SW480 (cell line): ENCODE measurements at regions not wholly inside any gene's neighbourhood (a gene's known extent, or its start where the extent isn't known, plus 50 kb on each side); places are given as distances from the start of the nearest gene placed in this dataset.

ENCODE experiments used
- DNase-seq: peaks from one replicate; pipeline ENCODE4 v3.0.0-alpha.2; 2016; ENCODE audit warnings: low spot score

DNA sequence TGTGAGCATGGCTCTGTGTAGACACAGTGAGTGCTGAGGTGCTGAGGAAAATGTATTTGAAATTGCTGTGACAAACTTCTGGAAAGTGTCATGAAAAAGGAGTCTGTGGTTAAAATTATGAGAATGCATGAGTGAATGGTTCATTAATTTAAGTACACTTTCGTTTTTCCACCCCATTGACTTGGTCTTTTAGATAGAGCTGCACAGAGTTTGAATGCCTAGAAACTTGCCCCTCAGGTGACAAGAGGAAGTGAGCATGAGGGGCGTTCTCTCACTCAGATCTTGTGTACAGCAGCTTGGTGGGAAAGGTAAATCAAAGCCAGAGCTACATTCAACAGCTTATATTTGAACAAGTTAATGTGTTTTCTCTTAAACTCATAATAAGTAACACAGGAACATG is 296.8 kb downstream of the WDR72 start:
- DNase-seq: no peak

GRCh38 chr15:53461677-53462076 is 297.8 kb downstream of the WDR72 start:
- DNase-seq: no peak

GRCh38 chr15:53458736-53459135 is 300.7 kb downstream of the WDR72 start:
- DNase-seq: no peak

- DNase-seq: no peak
Measured at GRCh38 chr15:53457479-53457878, 302.0 kb downstream of the WDR72 start.

- no peak for DNase-seq
Measured at GRCh38 chr15:53454843-53455721, 304.4 kb downstream of the WDR72 start.

DNA sequence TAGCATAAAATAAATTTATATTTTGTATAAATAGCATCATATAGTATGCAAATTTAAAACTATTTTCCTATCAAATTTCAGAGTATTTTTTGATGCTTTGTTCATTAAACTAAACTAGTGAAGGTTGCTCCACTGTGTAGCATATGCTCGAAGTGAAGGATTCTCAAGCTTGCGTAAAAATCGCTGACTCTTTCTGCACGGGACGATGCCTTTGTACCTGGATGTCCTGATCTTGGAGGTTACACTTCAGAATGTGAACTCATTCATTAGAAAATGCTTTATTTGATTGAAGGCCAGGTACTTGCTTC is 305.0 kb downstream of the WDR72 start:
- DNase-seq: no peak

GRCh38 chr15:53453253-53454105 is 306.0 kb downstream of the WDR72 start:
- no peak for DNase-seq

DNA sequence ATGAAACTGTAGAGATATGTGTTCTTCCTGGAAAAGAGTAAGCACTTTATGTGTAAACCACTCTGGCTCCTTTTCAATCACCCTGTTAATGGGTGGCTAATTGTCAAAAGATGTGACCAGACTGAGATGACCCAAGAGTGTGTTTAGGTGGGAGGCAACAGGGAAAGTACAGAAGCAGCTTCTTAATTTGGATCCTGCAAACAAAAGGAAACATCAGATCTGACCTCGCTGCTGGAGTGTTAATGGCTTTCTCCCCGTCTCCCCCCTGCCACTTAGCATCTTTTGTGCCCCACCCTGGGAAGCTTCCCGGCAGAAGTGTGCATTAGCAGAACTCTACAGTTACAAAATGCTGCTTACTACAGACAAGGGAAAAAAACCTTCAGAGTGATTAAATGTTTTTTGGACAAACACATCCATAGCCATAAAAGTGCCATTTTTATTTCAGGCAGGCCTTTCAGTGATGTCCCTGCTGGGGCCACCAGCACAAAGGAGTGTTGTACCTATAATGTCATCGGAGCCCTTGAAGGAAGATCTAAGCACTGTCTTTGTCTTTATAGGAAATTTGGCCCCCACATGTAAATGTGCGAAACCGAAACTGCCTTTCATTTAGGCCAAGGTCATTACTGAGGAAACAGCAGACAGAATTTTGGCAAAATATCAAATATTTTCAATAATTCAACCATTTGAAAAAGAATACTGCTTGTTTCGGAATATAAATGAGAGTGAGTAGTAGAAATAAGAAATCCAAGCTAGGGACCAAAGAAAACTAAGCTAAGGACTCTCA is 311.0 kb downstream of the WDR72 start:
- DNase-seq: no peak

- DNase-seq: no peak
Measured at GRCh38 chr15:53447742-53448141, 311.7 kb downstream of the WDR72 start.

DNA sequence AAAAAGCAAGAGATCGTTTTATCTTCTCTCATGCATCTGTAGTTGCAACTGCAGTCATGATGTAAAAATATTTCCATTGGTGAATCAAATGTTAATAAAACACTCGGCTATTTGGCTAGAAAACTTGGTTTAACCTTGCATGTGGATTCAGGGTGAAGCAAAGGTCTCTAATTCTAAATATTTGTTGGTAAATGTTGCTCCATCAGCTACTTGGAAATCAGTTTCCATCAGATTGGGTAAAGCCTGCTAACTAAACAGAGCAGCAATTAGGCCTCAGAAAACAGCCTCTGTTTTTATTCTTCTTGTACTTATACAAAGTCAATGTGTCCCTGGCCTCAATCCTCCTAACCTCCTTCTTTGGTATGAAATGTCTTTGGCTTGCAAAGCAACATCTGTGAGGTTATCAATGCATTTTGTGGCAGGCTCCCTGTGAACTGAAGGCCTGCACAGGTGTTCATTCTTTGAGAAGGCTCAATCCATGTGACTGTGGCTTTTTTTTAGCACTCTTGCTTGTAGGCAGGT is 312.3 kb downstream of the WDR72 start:
- no peak for DNase-seq

GRCh38 chr15:53446376-53446775 is 313.1 kb downstream of the WDR72 start:
- DNase-seq: no peak

DNA sequence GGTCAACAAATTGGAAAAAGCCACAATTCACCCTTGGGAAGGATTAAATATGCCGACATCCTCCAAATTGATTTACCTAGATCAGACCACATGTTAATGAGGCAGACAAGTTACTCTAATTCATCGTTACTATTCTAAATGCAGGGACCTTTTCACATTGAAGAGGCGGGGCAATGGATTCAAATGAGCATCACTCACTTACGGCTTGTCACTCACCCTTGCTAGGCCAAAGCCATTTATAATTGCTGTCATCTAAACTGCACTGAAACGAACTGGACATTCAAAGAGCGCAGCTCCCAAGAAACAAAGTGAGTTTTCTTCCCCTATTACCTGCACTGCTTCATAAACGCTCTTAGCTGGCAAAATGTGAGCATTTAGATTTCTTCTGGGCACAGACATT is 313.9 kb downstream of the WDR72 start:
- DNase-seq: no peak

- DNase-seq: no peak
Measured at GRCh38 chr15:53437985-53438841, 321.2 kb downstream of the WDR72 start.

- DNase-seq: no peak
Measured at GRCh38 chr15:53437366-53437765, 322.1 kb downstream of the WDR72 start.

GRCh38 chr15:53434174-53434678 is 325.2 kb downstream of the WDR72 start:
- DNase-seq: no peak

DNA sequence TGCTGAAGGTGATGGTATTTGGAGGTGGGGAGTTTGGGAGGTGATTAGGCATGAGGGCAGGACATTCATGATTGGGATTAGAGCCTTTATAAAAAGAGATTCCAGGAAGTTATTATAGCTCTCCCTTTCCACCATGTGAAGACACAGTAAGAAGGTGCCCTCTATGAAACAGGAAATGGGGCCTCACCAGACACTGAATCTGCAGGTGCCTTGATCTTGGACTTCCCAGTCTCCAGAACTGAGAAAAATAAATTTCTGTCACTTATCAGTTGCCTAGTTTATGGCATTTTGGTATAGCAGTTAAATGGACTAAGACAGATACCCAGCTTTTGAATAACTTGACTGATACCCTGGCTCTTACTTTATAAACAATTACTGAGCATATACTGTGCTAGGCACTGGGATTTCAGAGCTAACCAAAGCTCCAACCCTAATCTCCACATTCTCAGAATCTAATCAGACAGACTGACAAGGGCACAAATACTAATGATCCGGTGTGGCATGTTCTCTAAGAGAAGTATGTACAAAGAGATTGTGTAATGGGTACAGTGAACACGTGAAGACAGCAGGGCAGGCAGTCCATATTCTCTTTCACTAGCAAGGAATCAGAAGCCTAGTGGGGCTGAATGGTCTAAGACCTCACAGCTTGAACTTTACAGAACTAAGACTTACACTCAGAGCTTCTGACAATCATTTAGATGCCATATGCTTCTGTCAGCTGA is 343.1 kb downstream of the WDR72 start:
- no peak for DNase-seq

DNA sequence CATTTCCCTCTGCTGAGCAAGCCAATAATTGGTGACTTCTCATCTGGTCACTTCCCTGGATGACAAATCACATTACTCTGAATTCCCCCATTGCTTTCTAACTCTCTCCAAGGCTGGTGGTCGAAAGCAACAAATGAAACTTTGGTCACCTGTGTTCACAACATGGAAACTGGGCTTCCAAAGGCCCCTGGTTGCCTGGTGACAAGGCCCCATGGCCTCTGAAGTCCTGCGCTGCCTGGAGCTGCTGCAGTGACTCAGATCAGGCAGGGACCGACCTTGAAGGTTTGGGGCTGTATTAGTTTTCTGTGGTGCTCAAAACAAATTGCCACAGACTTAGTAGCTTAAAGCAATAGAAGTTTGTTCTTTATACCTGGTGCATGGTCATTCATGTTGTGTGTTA is 345.3 kb downstream of the WDR72 start:
- DNase-seq: no peak

- DNase-seq: no peak
Measured at GRCh38 chr15:53412542-53412941, 346.9 kb downstream of the WDR72 start.

- DNase-seq: no peak
Measured at GRCh38 chr15:53404930-53405493, 354.5 kb downstream of the WDR72 start.

- no peak for DNase-seq
Measured at GRCh38 chr15:53401503-53401902, 358.0 kb downstream of the WDR72 start.
